ENCODE measurements at regions not wholly inside any gene's neighbourhood (a gene's known extent, or its start where the extent isn't known, plus 50 kb on each side); places are given as distances from the start of the nearest gene placed in this dataset.

DNA sequence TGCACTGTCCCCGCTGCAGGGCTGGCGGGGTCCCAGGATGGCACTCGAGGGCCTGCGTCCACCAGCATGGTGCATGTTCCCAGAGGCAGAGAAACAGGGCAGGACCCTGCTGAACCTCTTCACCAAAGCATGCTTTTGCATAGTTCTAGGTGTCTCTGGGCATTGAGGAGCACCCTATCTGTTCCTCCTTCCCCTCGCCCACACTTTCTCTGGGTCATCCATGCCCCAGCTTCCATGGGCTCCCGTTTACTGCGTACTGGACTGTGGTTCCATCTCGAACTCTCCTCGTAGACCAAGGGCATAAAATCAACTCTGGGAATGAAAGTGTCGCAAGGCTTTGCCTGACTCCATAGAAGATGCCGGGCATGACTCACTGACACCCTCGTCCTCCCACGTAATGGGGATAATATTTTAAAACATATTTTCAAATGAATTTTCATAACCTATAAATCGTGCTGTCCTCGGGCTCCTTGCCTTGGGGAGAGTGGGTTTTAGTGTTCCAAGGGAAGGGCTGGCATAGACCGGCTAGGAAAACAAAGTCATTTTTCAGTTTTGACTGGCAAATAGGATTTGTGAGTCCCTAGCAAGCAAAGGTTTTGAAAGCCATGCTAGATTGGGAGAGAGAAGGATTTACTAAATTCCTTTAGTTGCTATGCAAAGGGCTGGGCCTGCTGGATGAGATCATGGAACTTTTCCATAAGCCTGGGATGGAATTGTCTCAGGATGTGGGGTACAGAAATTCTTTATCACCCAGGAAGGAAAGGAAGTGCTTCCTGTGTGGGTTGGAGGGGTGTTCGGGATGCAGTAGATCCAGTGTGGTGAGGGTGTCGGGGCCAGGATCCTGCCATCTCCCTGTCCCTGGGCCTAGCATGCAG is 498.7 kb upstream of the MKI67 start:
- TF ChIP-seq, protein P1, sequence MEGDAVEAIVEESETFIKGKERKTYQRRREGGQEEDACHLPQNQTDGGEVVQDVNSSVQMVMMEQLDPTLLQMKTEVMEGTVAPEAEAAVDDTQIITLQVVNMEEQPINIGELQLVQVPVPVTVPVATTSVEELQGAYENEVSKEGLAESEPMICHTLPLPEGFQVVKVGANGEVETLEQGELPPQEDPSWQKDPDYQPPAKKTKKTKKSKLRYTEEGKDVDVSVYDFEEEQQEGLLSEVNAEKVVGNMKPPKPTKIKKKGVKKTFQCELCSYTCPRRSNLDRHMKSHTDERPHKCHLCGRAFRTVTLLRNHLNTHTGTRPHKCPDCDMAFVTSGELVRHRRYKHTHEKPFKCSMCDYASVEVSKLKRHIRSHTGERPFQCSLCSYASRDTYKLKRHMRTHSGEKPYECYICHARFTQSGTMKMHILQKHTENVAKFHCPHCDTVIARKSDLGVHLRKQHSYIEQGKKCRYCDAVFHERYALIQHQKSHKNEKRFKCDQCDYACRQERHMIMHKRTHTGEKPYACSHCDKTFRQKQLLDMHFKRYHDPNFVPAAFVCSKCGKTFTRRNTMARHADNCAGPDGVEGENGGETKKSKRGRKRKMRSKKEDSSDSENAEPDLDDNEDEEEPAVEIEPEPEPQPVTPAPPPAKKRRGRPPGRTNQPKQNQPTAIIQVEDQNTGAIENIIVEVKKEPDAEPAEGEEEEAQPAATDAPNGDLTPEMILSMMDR (IDR thresholded peaks at IDR 0.05; ENCODE audit: low read depth, low read length), result no peak
- no peak for TF ChIP-seq EZH2phosphoT487 (IDR thresholded peaks at IDR 0.05; ENCODE audit: low read depth)

Measured in OCI-LY3 (cell line).